ENCODE measurements at regions not wholly inside any gene's neighbourhood (a gene's known extent, or its start where the extent isn't known, plus 50 kb on each side); places are given as distances from the start of the nearest gene placed in this dataset.

- no peak for DNase-seq (ENCODE audit: insufficient read length)
- no peak for FAIRE-seq
- TF ChIP-seq POLR2A (IDR thresholded peaks at IDR 0.05; ENCODE audit: low read depth, low read length) (no peak), POLR2AphosphoS5 (IDR thresholded peaks at IDR 0.05; ENCODE audit: low read depth, low read length) (no peak), TAF1 (IDR thresholded peaks at IDR 0.05; ENCODE audit: borderline replicate concordance, low read depth, low read length) (no peak)
Observed at GRCh38 chr1:90558126-90558525, 159.0 kb downstream of the BARHL2 start.

DNA sequence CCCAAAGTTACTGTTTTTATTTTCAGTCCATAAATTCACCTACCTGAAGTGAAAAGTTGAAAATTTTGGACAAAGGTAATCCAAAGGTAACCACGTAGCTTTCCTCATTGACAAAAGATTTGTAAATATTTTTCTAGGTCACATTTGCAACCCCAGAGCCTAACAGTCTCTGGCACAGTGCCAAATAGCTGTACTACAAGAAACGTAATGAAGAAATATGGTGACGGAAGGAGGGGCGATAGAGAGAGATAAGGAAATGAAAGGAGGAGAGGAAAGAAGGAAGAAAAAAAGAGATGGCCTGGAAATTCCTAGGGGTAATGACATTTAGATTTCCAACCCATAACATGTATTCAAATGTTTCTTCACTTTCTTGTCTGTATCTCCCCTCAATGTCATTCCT lies 159.4 kb downstream of the BARHL2 start:
- no peak for TF ChIP-seq POLR2A (IDR thresholded peaks at IDR 0.05; ENCODE audit: low read depth, low read length)
- no peak for TF ChIP-seq POLR2AphosphoS5 (IDR thresholded peaks at IDR 0.05; ENCODE audit: low read depth, low read length)
- no peak for TF ChIP-seq TAF1 (IDR thresholded peaks at IDR 0.05; ENCODE audit: borderline replicate concordance, low read depth, low read length)
- DNase-seq (ENCODE audit: insufficient read length) (no peak), FAIRE-seq (no peak)

- TF ChIP-seq POLR2A (IDR thresholded peaks at IDR 0.05; ENCODE audit: low read depth, low read length) = no peak
- no peak for TF ChIP-seq TAF1 (IDR thresholded peaks at IDR 0.05; ENCODE audit: borderline replicate concordance, low read depth, low read length)
- no peak for TF ChIP-seq POLR2AphosphoS5 (IDR thresholded peaks at IDR 0.05; ENCODE audit: low read depth, low read length)
- no peak for FAIRE-seq
- DNase-seq (ENCODE audit: insufficient read length) = no peak
Observed at GRCh38 chr1:90550626-90551406, 166.3 kb downstream of the BARHL2 start.

DNA sequence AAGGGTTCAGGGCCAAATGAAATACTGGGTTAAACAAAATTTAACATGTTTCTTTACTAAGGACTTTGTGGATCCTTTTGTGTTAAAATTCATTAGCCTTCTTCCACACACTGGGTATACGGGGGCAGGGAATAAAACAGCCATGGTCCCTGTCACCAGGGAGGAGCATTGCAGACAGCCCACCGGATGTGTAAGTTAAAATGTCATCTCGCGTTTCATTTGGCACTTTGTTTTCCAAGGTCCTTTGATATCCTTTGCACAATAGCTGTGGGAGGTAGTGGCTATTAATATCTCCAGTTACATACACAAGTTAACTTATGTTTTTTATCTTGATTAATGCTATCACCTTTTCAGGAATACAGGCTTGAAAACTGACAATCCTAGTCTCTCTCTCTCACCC lies 172.7 kb downstream of the BARHL2 start:
- DNase-seq (ENCODE audit: insufficient read length) (no peak), FAIRE-seq (no peak)

GRCh38 chr1:90537606-90538362 lies 179.3 kb downstream of the BARHL2 start:
- FAIRE-seq = no peak
- TF ChIP-seq TAF1 (IDR thresholded peaks at IDR 0.05; ENCODE audit: borderline replicate concordance, low read depth, low read length) (no peak), POLR2AphosphoS5 (IDR thresholded peaks at IDR 0.05; ENCODE audit: low read depth, low read length) (no peak), POLR2A (IDR thresholded peaks at IDR 0.05; ENCODE audit: low read depth, low read length) (no peak)
- no peak for DNase-seq (ENCODE audit: insufficient read length)

More for the DNA sequence above, 172.7 kb downstream of the BARHL2 start:
- TF ChIP-seq TAF1 (IDR thresholded peaks at IDR 0.05; ENCODE audit: borderline replicate concordance, low read depth, low read length) = no peak
- no peak for TF ChIP-seq POLR2A (IDR thresholded peaks at IDR 0.05; ENCODE audit: low read depth, low read length)
- no peak for TF ChIP-seq POLR2AphosphoS5 (IDR thresholded peaks at IDR 0.05; ENCODE audit: low read depth, low read length)

DNA sequence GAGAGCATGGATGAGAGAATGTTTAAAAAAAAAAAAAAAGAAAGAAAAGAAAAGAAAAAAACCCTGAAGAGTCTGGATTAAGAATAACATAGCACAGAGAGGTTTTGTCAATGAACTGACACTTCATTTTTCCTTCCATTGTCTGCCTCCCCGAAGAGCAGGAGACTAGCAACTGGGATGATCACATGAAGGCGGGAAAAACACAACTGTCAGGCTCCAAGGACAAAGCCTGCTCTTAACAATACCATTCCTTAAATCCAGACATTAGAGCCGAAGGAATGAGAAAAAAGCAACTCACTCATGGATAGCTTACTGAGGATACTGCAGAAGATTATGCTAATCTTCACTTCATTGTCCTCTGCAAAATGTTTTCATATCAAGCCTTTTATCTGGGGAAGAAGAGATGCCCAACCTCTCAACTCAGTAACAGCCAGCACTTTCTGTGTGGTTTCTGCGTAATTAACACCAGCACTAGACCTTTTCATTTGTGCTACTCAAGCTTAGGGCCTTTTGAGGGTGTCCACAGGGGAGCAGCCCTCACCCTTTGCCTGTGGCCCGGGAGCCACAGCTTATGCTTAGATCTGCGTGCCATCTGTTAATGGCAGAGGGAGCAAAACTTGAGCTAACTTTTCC lies 182.3 kb downstream of the BARHL2 start:
- DNase-seq (ENCODE audit: insufficient read length) = no peak

GRCh38 chr1:90534116-90534515 lies 183.0 kb downstream of the BARHL2 start:
- DNase-seq (ENCODE audit: insufficient read length) = no peak
- TF ChIP-seq TAF1 (IDR thresholded peaks at IDR 0.05; ENCODE audit: borderline replicate concordance, low read depth, low read length) = no peak
- no peak for TF ChIP-seq POLR2AphosphoS5 (IDR thresholded peaks at IDR 0.05; ENCODE audit: low read depth, low read length)
- TF ChIP-seq POLR2A (IDR thresholded peaks at IDR 0.05; ENCODE audit: low read depth, low read length) = no peak
- FAIRE-seq = no peak

More for the DNA sequence above, 182.3 kb downstream of the BARHL2 start:
- no peak for FAIRE-seq
- no peak for TF ChIP-seq POLR2A (IDR thresholded peaks at IDR 0.05; ENCODE audit: low read depth, low read length)
- no peak for TF ChIP-seq TAF1 (IDR thresholded peaks at IDR 0.05; ENCODE audit: borderline replicate concordance, low read depth, low read length)
- no peak for TF ChIP-seq POLR2AphosphoS5 (IDR thresholded peaks at IDR 0.05; ENCODE audit: low read depth, low read length)

- no peak for DNase-seq (ENCODE audit: insufficient read length)
- FAIRE-seq = no peak
- TF ChIP-seq POLR2AphosphoS5 (IDR thresholded peaks at IDR 0.05; ENCODE audit: low read depth, low read length) (no peak), TAF1 (IDR thresholded peaks at IDR 0.05; ENCODE audit: borderline replicate concordance, low read depth, low read length) (no peak), POLR2A (IDR thresholded peaks at IDR 0.05; ENCODE audit: low read depth, low read length) (no peak)
Observed at GRCh38 chr1:90526954-90527353, 190.1 kb downstream of the BARHL2 start.

GRCh38 chr1:90522432-90522831 lies 194.7 kb downstream of the BARHL2 start:
- DNase-seq (ENCODE audit: insufficient read length) = no peak
- no peak for TF ChIP-seq TAF1 (IDR thresholded peaks at IDR 0.05; ENCODE audit: borderline replicate concordance, low read depth, low read length)
- no peak for TF ChIP-seq POLR2AphosphoS5 (IDR thresholded peaks at IDR 0.05; ENCODE audit: low read depth, low read length)
- TF ChIP-seq POLR2A (IDR thresholded peaks at IDR 0.05; ENCODE audit: low read depth, low read length) = no peak
- no peak for FAIRE-seq

DNA sequence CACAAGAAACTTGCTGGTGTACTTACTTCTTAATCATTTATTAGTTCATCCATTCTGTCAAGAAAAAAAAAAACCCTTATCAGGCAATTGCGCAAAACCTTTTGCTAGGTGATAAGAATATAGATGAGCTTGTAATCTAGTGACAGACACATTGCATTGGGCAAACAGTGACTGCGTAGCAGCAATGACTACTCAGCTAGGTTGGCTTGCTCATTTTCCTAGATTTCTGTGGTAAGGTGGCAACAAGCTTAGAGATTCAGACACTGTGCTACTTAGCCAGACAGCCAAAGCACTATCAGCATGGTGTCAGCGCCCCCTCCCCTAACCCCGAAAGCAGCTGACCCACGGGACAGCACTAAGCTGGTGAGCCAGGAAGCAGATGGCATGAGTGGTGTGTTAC lies 203.1 kb downstream of the BARHL2 start:
- TF ChIP-seq TAF1 (IDR thresholded peaks at IDR 0.05; ENCODE audit: borderline replicate concordance, low read depth, low read length) (no peak), POLR2AphosphoS5 (IDR thresholded peaks at IDR 0.05; ENCODE audit: low read depth, low read length) (no peak), POLR2A (IDR thresholded peaks at IDR 0.05; ENCODE audit: low read depth, low read length) (no peak)

DNA sequence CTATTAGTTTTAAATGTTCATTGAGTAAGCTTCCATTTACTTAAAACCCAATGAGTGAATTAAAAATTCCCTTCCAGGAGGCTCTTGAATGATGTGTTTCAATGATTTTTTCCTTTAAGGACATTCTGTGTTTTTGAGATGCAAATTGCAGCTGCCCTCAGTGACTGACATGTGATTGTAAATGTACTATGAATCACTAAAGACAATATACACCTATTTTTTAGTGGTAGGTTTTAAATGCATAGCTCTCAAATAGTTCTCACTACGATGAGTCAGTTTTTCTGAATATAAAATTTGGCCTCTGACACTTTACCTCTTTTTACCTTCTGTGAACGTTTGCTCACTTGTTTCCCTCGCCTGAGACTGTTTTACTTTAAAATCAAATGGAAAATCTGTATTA lies 204.7 kb downstream of the BARHL2 start:
- DNase-seq (ENCODE audit: insufficient read length) (no peak), FAIRE-seq (no peak)
- TF ChIP-seq POLR2A (IDR thresholded peaks at IDR 0.05; ENCODE audit: low read depth, low read length) (no peak), POLR2AphosphoS5 (IDR thresholded peaks at IDR 0.05; ENCODE audit: low read depth, low read length) (no peak), TAF1 (IDR thresholded peaks at IDR 0.05; ENCODE audit: borderline replicate concordance, low read depth, low read length) (no peak)

More for the DNA sequence above, 203.1 kb downstream of the BARHL2 start:
- no peak for DNase-seq (ENCODE audit: insufficient read length)
- FAIRE-seq = no peak

Measured in GM12892 (cell line).